Lower leg skin (tissue), 4 donors: ENCODE measurements at regions not wholly inside any gene's neighbourhood (a gene's known extent, or its start where the extent isn't known, plus 50 kb on each side); places are given as distances from the start of the nearest gene placed in this dataset.

Experiments
- DNase-seq, 2 donors: peaks; one replicate each; pipeline ENCODE4 v3.0.0-alpha.2; 2019; ENCODE audit warnings: low spot score in 2 of 2
- H3K4me3 ChIP-seq: fragments of 200-600 bp; sonication (generic); 2 replicates; pipeline ENCODE4 v1.5.1; 2017; ENCODE audit warnings: mild to moderate bottlenecking, low read depth; ENCODE audit not compliant: poor library complexity, severe bottlenecking
- POLR2A ChIP-seq, 2 donors: fragments of 450-650 bp; IDR thresholded peaks; one replicate each; pipeline ENCODE4 v1.6.1; 2016 to 2017; ENCODE audit warnings: antibody characterized with exemption in 2 of 2, mild to moderate bottlenecking in 1 of 2, moderate library complexity in 1 of 2
- WGBS, 2 donors: methylation state at CpG; one replicate each; pipeline ENCODE4 v1.1.5; 2018; 5-methylcytosine and 5-hydroxymethylcytosine counted together
- intact Hi-C: fragments of 100-400 bp; cut with DNase I; formaldehyde crosslinking; loops from one replicate; pipeline ENCODE4 v1.15.0; 2023; ENCODE audit warnings: low total_unique reads
- TF ChIP-seq, protein P1 (sequence below), 3 donors: fragments of 450-650 bp; IDR thresholded peaks; one replicate each; pipeline ENCODE4 v1.5.1; 2016; ENCODE audit warnings: antibody characterized with exemption in 3 of 3, mild to moderate bottlenecking in 3 of 3, moderate library complexity in 2 of 3

- WGBS, 2 donors = 80 to 85% methylated on average over 2 of the region's 2 CpGs
- intact Hi-C loops = no loop called here
- no peak overlapping the region for H3K4me3 ChIP-seq
- no peak for DNase-seq
- TF ChIP-seq, protein P1, sequence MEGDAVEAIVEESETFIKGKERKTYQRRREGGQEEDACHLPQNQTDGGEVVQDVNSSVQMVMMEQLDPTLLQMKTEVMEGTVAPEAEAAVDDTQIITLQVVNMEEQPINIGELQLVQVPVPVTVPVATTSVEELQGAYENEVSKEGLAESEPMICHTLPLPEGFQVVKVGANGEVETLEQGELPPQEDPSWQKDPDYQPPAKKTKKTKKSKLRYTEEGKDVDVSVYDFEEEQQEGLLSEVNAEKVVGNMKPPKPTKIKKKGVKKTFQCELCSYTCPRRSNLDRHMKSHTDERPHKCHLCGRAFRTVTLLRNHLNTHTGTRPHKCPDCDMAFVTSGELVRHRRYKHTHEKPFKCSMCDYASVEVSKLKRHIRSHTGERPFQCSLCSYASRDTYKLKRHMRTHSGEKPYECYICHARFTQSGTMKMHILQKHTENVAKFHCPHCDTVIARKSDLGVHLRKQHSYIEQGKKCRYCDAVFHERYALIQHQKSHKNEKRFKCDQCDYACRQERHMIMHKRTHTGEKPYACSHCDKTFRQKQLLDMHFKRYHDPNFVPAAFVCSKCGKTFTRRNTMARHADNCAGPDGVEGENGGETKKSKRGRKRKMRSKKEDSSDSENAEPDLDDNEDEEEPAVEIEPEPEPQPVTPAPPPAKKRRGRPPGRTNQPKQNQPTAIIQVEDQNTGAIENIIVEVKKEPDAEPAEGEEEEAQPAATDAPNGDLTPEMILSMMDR (IDR thresholded peaks at IDR 0.05) = no peak
- no peak for TF ChIP-seq POLR2A (IDR thresholded peaks at IDR 0.05)
These were observed 338.8 kb downstream of the MIAT start for GRCh38 chr22:26996154-26996553.

DNA sequence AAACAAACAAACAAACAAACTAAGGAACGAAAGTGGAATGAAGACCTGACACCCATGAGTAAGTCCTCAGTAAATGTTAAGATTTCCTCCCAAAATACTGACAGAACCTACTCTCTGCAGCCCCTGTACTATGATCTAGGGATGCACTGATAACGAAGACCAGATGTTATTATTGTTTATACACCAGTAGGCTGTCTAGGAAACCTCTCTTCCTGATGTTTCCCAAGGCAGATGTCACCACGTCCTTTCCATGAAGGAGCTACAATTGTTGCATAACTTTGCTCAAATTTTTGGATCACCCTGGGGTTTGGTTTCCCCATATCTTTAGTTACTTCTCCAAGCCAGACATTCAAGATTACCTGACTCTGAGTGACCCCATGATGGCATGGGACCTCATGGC lies 340.7 kb downstream of the MIAT start:
- TF ChIP-seq POLR2A (IDR thresholded peaks at IDR 0.05) = no peak
- TF ChIP-seq, protein P1 (IDR thresholded peaks at IDR 0.05) = no peak
- WGBS, 2 donors = 50 to 61% methylated on average over 3 of the region's 3 CpGs
- no peak overlapping the region for H3K4me3 ChIP-seq
- intact Hi-C loops = no loop called here
- DNase-seq = peak in 1 of 2 donors; percentile 38

DNA sequence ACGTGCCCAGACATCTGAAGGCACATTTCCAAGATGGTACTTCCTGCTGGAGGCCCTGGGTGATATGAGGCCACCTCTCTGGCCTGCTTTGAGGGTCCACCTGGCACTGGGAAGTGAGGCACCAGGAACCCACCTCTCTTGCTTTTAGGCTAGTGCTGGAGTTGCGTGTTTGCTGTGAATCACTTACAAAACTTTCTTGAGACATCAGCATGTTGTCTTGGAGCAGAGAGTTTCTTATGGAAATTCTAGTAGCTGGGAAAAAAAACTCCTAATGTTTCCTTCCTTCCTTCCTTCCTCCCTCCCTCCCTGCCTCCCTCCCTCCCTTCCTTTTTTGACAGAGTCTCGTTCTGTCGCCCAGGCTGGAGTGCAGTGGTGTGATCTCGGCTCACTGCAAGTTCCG lies 341.3 kb downstream of the MIAT start:
- no peak for DNase-seq
- H3K4me3 ChIP-seq = no peak overlapping the region
- intact Hi-C loops = no loop called here
- no peak for TF ChIP-seq POLR2A (IDR thresholded peaks at IDR 0.05)
- TF ChIP-seq, protein P1 (IDR thresholded peaks at IDR 0.05) = no peak
- WGBS, 2 donors = 45 to 56% methylated on average over 6 of the region's 6 CpGs

DNA sequence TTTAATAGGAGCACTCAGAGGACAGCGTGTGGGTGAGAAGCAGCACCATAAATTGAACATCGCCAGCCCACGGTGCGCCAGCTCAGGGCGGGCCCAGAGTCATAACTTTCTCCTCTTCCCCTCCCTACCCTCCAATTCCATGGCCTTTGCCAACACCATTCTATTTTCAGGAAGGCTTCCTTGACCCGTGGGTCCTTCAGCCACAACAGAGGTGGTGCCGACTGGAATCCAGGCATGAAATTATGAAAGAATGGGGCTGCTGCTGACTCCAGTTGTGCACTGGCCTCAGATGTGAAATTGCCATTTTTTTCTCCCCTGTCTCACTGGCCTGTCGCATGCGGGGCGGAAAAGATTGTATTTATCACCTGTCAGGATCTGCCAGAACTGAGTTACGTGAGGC lies 345.9 kb downstream of the MIAT start:
- DNase-seq = no peak
- intact Hi-C loops = no loop called here
- WGBS, 2 donors = 76 to 80% methylated on average over 11 of the region's 11 CpGs
- no peak for TF ChIP-seq POLR2A (IDR thresholded peaks at IDR 0.05)
- TF ChIP-seq, protein P1 (IDR thresholded peaks at IDR 0.05) = no peak
- H3K4me3 ChIP-seq = no peak overlapping the region

DNA sequence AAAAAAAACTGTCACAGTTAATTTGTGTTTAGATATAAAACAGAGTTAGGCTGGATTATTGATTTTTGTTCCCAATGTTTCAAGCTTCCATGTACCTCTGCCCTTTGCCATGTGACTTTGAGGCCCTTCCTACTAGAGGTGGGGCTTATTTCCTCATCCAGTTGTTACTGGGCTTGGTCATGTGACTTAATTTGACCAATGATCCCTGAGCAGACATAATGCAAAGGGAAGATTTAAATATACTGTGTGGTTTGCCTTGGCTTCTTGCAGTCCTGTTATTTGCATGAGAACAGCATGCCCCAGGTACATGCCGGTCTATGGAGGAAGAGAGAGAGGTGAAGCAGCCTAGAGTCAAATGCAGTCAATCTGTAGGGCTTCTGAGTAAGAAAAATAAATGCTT lies 347.0 kb downstream of the MIAT start:
- intact Hi-C loops = no loop called here
- 56 to 59% methylated on average over 1 of the region's 1 CpG for WGBS, 2 donors

DNA sequence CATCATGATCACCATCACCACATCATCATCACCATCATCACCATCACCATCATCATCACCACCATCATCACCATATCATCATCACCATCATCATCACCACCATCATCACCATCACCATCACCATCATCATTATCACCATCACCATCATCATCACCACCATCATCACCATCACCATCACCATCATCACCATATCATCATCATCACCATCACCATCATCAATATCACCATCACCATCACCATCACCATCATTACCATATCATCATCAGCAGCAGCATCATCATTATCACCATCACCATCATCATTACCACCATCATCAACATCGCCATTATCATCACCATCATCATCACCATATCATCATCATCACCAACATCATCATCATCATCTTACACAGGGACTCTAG lies 351.1 kb downstream of the MIAT start:
- WGBS, 2 donors = 89 to 92% methylated on average over 1 of the region's 1 CpG
- DNase-seq = no peak
- no peak for TF ChIP-seq POLR2A (IDR thresholded peaks at IDR 0.05)
- TF ChIP-seq, protein P1 (IDR thresholded peaks at IDR 0.05) = no peak
- intact Hi-C loops = no loop called here
- no peak overlapping the region for H3K4me3 ChIP-seq

More for the DNA sequence above, 347.0 kb downstream of the MIAT start:
- no peak overlapping the region for H3K4me3 ChIP-seq
- TF ChIP-seq, protein P1 (IDR thresholded peaks at IDR 0.05) = no peak
- TF ChIP-seq POLR2A (IDR thresholded peaks at IDR 0.05) = no peak
- no peak for DNase-seq
